GM12891 (cell line): ENCODE measurements at regions not wholly inside any gene's neighbourhood (a gene's known extent, or its start where the extent isn't known, plus 50 kb on each side); places are given as distances from the start of the nearest gene placed in this dataset.

Experiments used
- PAX5 ChIP-seq: IDR thresholded peaks from 2 replicates; pipeline ENCODE4 v1.6.1; 2011; ENCODE audit warnings: low read length, moderate library complexity, mild to moderate bottlenecking; ENCODE audit not compliant: insufficient read depth, severe bottlenecking
- POLR2A ChIP-seq: IDR thresholded peaks from 2 replicates; pipeline ENCODE4 v1.6.1; 2011; ENCODE audit warnings: low read depth, low read length, control low read depth
- POLR2AphosphoS5 ChIP-seq: IDR thresholded peaks from 2 replicates; pipeline ENCODE4 v1.6.1; 2011; ENCODE audit warnings: low read depth, low read length, control low read depth
- TAF1 ChIP-seq: IDR thresholded peaks from 2 replicates; pipeline ENCODE4 v1.6.1; 2011; ENCODE audit warnings: low read depth, low read length, control low read depth

GRCh38 chr12:25639406-25639805, 86.3 kb upstream of the LMNTD1 start:
- TF ChIP-seq POLR2AphosphoS5 (no peak), POLR2A (no peak), TAF1 (no peak), PAX5 (no peak)
